ENCODE measurements at regions not wholly inside any gene's neighbourhood (a gene's known extent, or its start where the extent isn't known, plus 50 kb on each side); places are given as distances from the start of the nearest gene placed in this dataset.

GRCh38 chr7:20504060-20504459 lies 111.4 kb upstream of the ABCB5 start:
- CTCF ChIA-PET (ENCODE audit: partially characterized antibody): interaction anchor here (0.6 to 1.2 kb wide), 2 partner anchors 83 to 94 kb away, joined by 3 read pairs; no protein-coding TSS in a partner anchor
- no peak overlapping the region for H2BK5ac ChIP-seq (ENCODE audit: low read depth, low read length)
- DNase-seq (ENCODE audit: low read depth in 1 of 2, low spot score in 2 of 2): no peak

More at GRCh38 chr7:20504060-20504459, 111.4 kb upstream of the ABCB5 start:
- H4K5ac ChIP-seq (ENCODE audit: insufficient read length, low read depth, low read length): no peak overlapping the region
- no peak for TF ChIP-seq BRCA1 (IDR thresholded peaks at IDR 0.05; ENCODE audit: low read depth, low read length)
- TF ChIP-seq, protein P1, sequence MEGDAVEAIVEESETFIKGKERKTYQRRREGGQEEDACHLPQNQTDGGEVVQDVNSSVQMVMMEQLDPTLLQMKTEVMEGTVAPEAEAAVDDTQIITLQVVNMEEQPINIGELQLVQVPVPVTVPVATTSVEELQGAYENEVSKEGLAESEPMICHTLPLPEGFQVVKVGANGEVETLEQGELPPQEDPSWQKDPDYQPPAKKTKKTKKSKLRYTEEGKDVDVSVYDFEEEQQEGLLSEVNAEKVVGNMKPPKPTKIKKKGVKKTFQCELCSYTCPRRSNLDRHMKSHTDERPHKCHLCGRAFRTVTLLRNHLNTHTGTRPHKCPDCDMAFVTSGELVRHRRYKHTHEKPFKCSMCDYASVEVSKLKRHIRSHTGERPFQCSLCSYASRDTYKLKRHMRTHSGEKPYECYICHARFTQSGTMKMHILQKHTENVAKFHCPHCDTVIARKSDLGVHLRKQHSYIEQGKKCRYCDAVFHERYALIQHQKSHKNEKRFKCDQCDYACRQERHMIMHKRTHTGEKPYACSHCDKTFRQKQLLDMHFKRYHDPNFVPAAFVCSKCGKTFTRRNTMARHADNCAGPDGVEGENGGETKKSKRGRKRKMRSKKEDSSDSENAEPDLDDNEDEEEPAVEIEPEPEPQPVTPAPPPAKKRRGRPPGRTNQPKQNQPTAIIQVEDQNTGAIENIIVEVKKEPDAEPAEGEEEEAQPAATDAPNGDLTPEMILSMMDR (IDR thresholded peaks at IDR 0.05; ENCODE audit: control extremely low read depth in 1 of 3, insufficient read depth in 1 of 3, low read depth in 1 of 3, low read length in 3 of 3): no peak
- no peak for TF ChIP-seq EGR1 (IDR thresholded peaks at IDR 0.05; ENCODE audit: borderline replicate concordance, low read depth, low read length)
- TF ChIP-seq CHD2 (IDR thresholded peaks at IDR 0.05; ENCODE audit: low read length): no peak
- no peak for TF ChIP-seq YY1 (IDR thresholded peaks at IDR 0.05; ENCODE audit: low read depth, low read length)
- no peak for TF ChIP-seq POLR2AphosphoS5 (IDR thresholded peaks at IDR 0.05; ENCODE audit: low read depth, low read length)
- TF ChIP-seq EP300 (IDR thresholded peaks at IDR 0.05; ENCODE audit: borderline replicate concordance in 1 of 2, low read depth in 2 of 2, low read length in 2 of 2): no peak
- H3K4me3 ChIP-seq (ENCODE audit: extremely low read depth in 1 of 4, insufficient read depth in 2 of 4, low read depth in 3 of 4, low read length in 4 of 4): no peak overlapping the region
- no peak overlapping the region for H3K18ac ChIP-seq (ENCODE audit: extremely low read depth, low read length)
- H2BK15ac ChIP-seq (ENCODE audit: low read length): no peak overlapping the region
- H3K4me1 ChIP-seq (replicated peaks in 1 of 4; ENCODE audit: control insufficient read depth in 3 of 4, insufficient read depth in 4 of 4, low read length in 3 of 4): no peaks in the 10 kb centered on the region
- H3K4ac ChIP-seq (replicated peaks; ENCODE audit: insufficient read length, low read depth, low read length): no peak overlapping the region
- H3K79me1 ChIP-seq (ENCODE audit: low read depth, low read length): no peaks in the 10 kb centered on the region
- H3K27me3 ChIP-seq (replicated peaks in 1 of 4; ENCODE audit: control insufficient read depth in 3 of 4, extremely low read depth in 1 of 4, insufficient read depth in 3 of 4, low read length in 3 of 4): no peaks in the 10 kb centered on the region
- POLR2A ChIA-PET (ENCODE audit: partially characterized antibody): no interaction called here
- H2BK120ac ChIP-seq (replicated peaks; ENCODE audit: low read depth, low read length): no peak overlapping the region
- FAIRE-seq: peak; percentile 13
- no peak overlapping the region for H2BK20ac ChIP-seq (ENCODE audit: low read length)
- no peak overlapping the region for H3K4me2 ChIP-seq (ENCODE audit: insufficient read depth in 1 of 2, low read depth in 2 of 2, low read length in 2 of 2)
- WGBS, 2 experiments (ENCODE audit: extremely low coverage in 1 of 2, insufficient coverage in 1 of 2, insufficient read length in 1 of 2, insufficient replicate concordance in 2 of 2, low coverage in 1 of 2, low lambda C conversion rate in 2 of 2, missing lambda C conversion rate in 1 of 2): 65% methylated on average over 3 of the region's 3 CpGs; no CpG with 5 or more reads in 1 of the 2 experiments
- no peak overlapping the region for H2AK5ac ChIP-seq (ENCODE audit: low read depth, low read length)
- no peaks in the 10 kb centered on the region for H3K23me2 ChIP-seq (ENCODE audit: low read depth, low read length)
- no peaks in the 10 kb centered on the region for H3K36me3 ChIP-seq (ENCODE audit: control insufficient read depth in 2 of 4, insufficient read depth in 4 of 4, low read length in 3 of 4)
- H4K20me1 ChIP-seq (replicated peaks in 1 of 2; ENCODE audit: control insufficient read depth in 1 of 2, insufficient read depth in 2 of 2, low read length in 2 of 2): no peaks in the 10 kb centered on the region
- no peak overlapping the region for H3K14ac ChIP-seq (ENCODE audit: insufficient read length)
- no peak overlapping the region for H3K27ac ChIP-seq (ENCODE audit: low read depth, low read length)
- H3K56ac ChIP-seq (replicated peaks; ENCODE audit: insufficient read length, low read depth, low read length): no peak overlapping the region
- H4K91ac ChIP-seq (replicated peaks; ENCODE audit: insufficient read length, low read length): no peak overlapping the region
- no peak overlapping the region for H3K23ac ChIP-seq (ENCODE audit: insufficient read length)
- no peaks in the 10 kb centered on the region for H3K79me2 ChIP-seq (ENCODE audit: control insufficient read depth in 1 of 2, insufficient read depth in 2 of 2, low read length in 2 of 2)
- H4K8ac ChIP-seq (ENCODE audit: extremely low read depth, insufficient read depth, low read length): no peak overlapping the region
- no peak overlapping the region for H2AFZ ChIP-seq (ENCODE audit: low read length)
- peaks cover 0 to 4% of the 10 kb centered on the region in 2 experiments; a peak in 1 of 4 replicates for H3K9me3 ChIP-seq (ENCODE audit: insufficient read depth in 2 of 2, low read depth in 1 of 2, low read length in 1 of 2)
- no peak overlapping the region for H3K9ac ChIP-seq (replicated peaks in 1 of 4; ENCODE audit: extremely low read depth in 1 of 4, low read depth in 3 of 4, low read length in 3 of 4)
- H2BK12ac ChIP-seq (ENCODE audit: low read depth, low read length): no peak overlapping the region

Measured in H1 (cell line).